BLaER1 treated with 17β-estradiol and CSF1 and Interleukin-3, amounts not matched to agents 10 nM and 100 nM (cell line): ENCODE measurements at regions not wholly inside any gene's neighbourhood (a gene's known extent, or its start where the extent isn't known, plus 50 kb on each side); places are given as distances from the start of the nearest gene placed in this dataset.

Experiments
- H3K27ac ChIP-seq, 11 experiments: shearing (Covaris generic); formaldehyde crosslinking; 2 replicates each; pipeline ENCODE4 v1.8.1; 2022
- H3K27me3 ChIP-seq, 11 experiments: shearing (Covaris generic); formaldehyde crosslinking; 2 replicates each; pipeline ENCODE4 v1.8.1; 2022
- H3K36me3 ChIP-seq, 11 experiments: shearing (Covaris generic); formaldehyde crosslinking; 2 replicates each; pipeline ENCODE4 v1.8.1; 2022
- H3K4me1 ChIP-seq, 10 experiments: shearing (Covaris generic); formaldehyde crosslinking; 2 replicates each; pipeline ENCODE4 v1.8.1; 2022
- H3K4me2 ChIP-seq, 11 experiments: shearing (Covaris generic); formaldehyde crosslinking; 2 replicates each; pipeline ENCODE4 v1.8.1; 2022
- H3K4me3 ChIP-seq, 10 experiments: shearing (Covaris generic); formaldehyde crosslinking; 2 replicates each; pipeline ENCODE4 v1.8.1; 2022
- H3K9ac ChIP-seq, 11 experiments: shearing (Covaris generic); formaldehyde crosslinking; 2 replicates each; pipeline ENCODE4 v1.8.1; 2022
- H3K9me3 ChIP-seq, 11 experiments: shearing (Covaris generic); formaldehyde crosslinking; replicated peaks in 1 of 11; 2 replicates each; pipeline ENCODE4 v1.8.1; 2022
- H4K20me1 ChIP-seq, 11 experiments: shearing (Covaris generic); formaldehyde crosslinking; 2 replicates each; pipeline ENCODE4 v1.8.1; 2022
- Cebpa-rat ChIP-seq, 11 experiments: shearing (Covaris generic); IDR thresholded peaks; 2 replicates each; pipeline ENCODE4 v1.8.1; 2022

DNA sequence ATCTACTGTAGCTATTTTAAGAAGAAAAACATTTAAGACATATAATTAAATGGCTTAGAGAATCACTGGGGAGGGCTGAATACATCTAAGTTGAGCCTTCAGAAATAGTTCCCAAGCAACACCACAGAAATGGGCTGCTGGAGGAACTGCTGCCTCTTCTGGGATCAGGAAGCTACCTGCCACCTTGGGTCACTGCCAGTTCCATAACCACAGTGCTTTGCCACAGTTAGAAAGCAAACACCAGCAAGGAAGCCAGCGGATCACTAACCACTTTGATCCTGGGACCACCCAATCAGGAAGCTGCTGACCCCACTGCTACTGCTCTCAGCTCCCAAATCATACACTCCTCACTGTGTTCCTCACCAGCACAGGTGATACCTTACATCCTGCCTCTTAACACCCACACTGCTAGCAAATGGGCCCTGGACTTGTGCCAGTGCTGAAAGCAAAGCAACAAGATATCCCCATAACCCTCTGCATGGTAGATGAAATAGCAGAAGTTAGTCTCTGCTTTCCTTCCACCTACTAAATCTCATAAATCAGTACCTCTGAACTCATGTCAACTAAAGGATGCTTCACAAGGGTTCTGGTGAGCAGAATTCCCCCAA is 346.9 kb downstream of the DEPDC1B start:
- H4K20me1 ChIP-seq, result no peaks in the 10 kb centered on the region
- no peak overlapping the region for H3K9ac ChIP-seq
- H3K36me3 ChIP-seq, result no peaks in the 10 kb centered on the region
- H3K27ac ChIP-seq, result no peak overlapping the region
- H3K4me1 ChIP-seq, result no peaks in the 10 kb centered on the region
- no peaks in the 10 kb centered on the region for H3K27me3 ChIP-seq
- no peak overlapping the region for H3K4me2 ChIP-seq
- no peak for TF ChIP-seq Cebpa-rat (IDR thresholded peaks at IDR 0.05)
- peaks cover 0 to 15% (median 6%) of the 10 kb centered on the region in 11 experiments; a peak in 8 of 22 replicates for H3K9me3 ChIP-seq
- H3K4me3 ChIP-seq, result no peak overlapping the region

- H3K9me3 ChIP-seq, result peaks cover 0 to 15% (median 6%) of the 10 kb centered on the region in 11 experiments; a peak in 8 of 22 replicates
- H3K4me3 ChIP-seq, result no peak overlapping the region
- no peak for TF ChIP-seq Cebpa-rat (IDR thresholded peaks at IDR 0.05)
- no peaks in the 10 kb centered on the region for H3K27me3 ChIP-seq
- no peaks in the 10 kb centered on the region for H3K4me1 ChIP-seq
- no peaks in the 10 kb centered on the region for H3K36me3 ChIP-seq
- H3K27ac ChIP-seq, result no peak overlapping the region
- H3K4me2 ChIP-seq, result no peak overlapping the region
- H4K20me1 ChIP-seq, result no peaks in the 10 kb centered on the region
- no peak overlapping the region for H3K9ac ChIP-seq
Measured at GRCh38 chr5:60350794-60351193, 349.2 kb downstream of the DEPDC1B start.

DNA sequence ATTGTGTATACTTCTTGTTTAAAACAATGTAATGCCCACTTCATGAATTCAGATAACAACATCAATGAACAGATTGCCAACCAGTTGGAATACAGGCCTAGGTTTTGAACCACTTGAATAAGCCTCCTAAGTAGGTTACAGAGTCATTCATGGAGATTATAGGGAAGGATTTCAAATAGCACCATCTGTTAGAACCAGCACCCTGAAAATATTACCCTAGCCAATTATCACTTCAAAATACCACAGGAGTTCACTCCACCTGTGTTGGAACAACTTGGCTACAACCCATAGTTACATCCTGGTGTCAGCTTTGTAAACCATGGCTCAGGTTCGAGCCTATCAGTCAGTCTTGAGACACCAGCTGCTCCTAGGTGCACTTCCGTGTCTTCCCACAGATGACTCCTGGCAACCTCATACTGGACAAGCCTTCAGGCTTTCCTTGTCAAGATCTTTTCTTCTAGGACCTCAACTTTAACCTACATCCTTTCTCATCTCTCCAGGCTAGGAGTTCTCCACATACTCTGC is 350.0 kb downstream of the DEPDC1B start:
- H3K9ac ChIP-seq, result no peak overlapping the region
- no peaks in the 10 kb centered on the region for H3K36me3 ChIP-seq
- no peak overlapping the region for H3K4me2 ChIP-seq
- TF ChIP-seq Cebpa-rat (IDR thresholded peaks at IDR 0.05), result no peak
- no peaks in the 10 kb centered on the region for H3K4me1 ChIP-seq
- no peak overlapping the region for H3K4me3 ChIP-seq
- no peak overlapping the region for H3K27ac ChIP-seq
- H3K9me3 ChIP-seq, result peaks cover 0 to 15% (median 6%) of the 10 kb centered on the region in 11 experiments; a peak in 8 of 22 replicates
- no peaks in the 10 kb centered on the region for H4K20me1 ChIP-seq
- no peaks in the 10 kb centered on the region for H3K27me3 ChIP-seq

DNA sequence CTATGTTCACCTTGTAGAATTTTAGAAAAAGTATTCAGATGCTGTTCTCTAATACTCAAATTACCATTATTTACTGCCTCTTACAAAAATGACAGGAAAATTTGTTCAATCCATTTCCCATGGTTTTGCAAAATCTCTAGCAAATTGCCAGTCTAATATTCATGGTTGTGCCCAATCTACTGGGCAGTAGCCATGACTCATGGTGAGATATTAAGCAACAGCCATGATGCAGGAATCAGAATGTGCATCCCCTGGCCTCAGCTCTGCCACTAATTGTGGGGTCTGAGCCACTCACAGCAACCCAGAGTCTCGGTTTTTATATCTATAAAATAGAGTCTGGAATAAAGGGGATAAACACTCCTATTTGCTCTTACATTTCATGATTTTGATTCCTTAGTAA is 353.6 kb downstream of the DEPDC1B start:
- Histone ChIP-seq H3K4me1 (no peaks in the 10 kb centered on the region), H3K27ac (no peak overlapping the region), H3K36me3 (no peaks in the 10 kb centered on the region), H3K4me2 (no peak overlapping the region), H3K27me3 (no peaks in the 10 kb centered on the region), H4K20me1 (no peaks in the 10 kb centered on the region), H3K4me3 (no peak overlapping the region), H3K9me3 (peaks cover 0 to 14% (median 6%) of the 10 kb centered on the region in 11 experiments; a peak in 8 of 22 replicates), H3K9ac (no peak overlapping the region)
- no peak for TF ChIP-seq Cebpa-rat (IDR thresholded peaks at IDR 0.05)

- no peak overlapping the region for H3K4me2 ChIP-seq
- H3K36me3 ChIP-seq, result no peaks in the 10 kb centered on the region
- H3K9me3 ChIP-seq, result no peaks in the 10 kb centered on the region
- H4K20me1 ChIP-seq, result no peaks in the 10 kb centered on the region
- H3K4me3 ChIP-seq, result no peak overlapping the region
- TF ChIP-seq Cebpa-rat (IDR thresholded peaks at IDR 0.05), result no peak
- no peaks in the 10 kb centered on the region for H3K27me3 ChIP-seq
- no peak overlapping the region for H3K9ac ChIP-seq
- H3K4me1 ChIP-seq, result peaks cover 0 to 8% (median 0%) of the 10 kb centered on the region in 10 experiments; a peak in 6 of 20 replicates
- no peak overlapping the region for H3K27ac ChIP-seq
Measured at GRCh38 chr5:60343102-60343501, 356.9 kb downstream of the DEPDC1B start.

GRCh38 chr5:60340965-60341471 is 358.9 kb downstream of the DEPDC1B start:
- no peak overlapping the region for H3K27ac ChIP-seq
- H3K27me3 ChIP-seq, result no peaks in the 10 kb centered on the region
- no peak overlapping the region for H3K9ac ChIP-seq
- no peaks in the 10 kb centered on the region for H4K20me1 ChIP-seq
- no peak for TF ChIP-seq Cebpa-rat (IDR thresholded peaks at IDR 0.05)
- H3K4me3 ChIP-seq, result no peak overlapping the region
- no peaks in the 10 kb centered on the region for H3K9me3 ChIP-seq
- H3K4me2 ChIP-seq, result no peak overlapping the region
- peaks cover 0 to 8% (median 0%) of the 10 kb centered on the region in 10 experiments; a peak in 6 of 20 replicates for H3K4me1 ChIP-seq
- no peaks in the 10 kb centered on the region for H3K36me3 ChIP-seq

GRCh38 chr5:60340326-60340725 is 359.6 kb downstream of the DEPDC1B start:
- Histone ChIP-seq H3K9ac (no peak overlapping the region), H3K4me3 (no peak overlapping the region), H3K9me3 (no peaks in the 10 kb centered on the region), H3K4me1 (peaks cover 0 to 8% (median 0%) of the 10 kb centered on the region in 10 experiments; a peak in 6 of 20 replicates), H3K4me2 (no peak overlapping the region), H3K27me3 (no peaks in the 10 kb centered on the region), H3K27ac (no peak overlapping the region), H4K20me1 (no peaks in the 10 kb centered on the region), H3K36me3 (no peaks in the 10 kb centered on the region)
- no peak for TF ChIP-seq Cebpa-rat (IDR thresholded peaks at IDR 0.05)

GRCh38 chr5:60339691-60340201 is 360.2 kb downstream of the DEPDC1B start:
- no peak overlapping the region for H3K9ac ChIP-seq
- H3K27me3 ChIP-seq, result no peaks in the 10 kb centered on the region
- TF ChIP-seq Cebpa-rat (IDR thresholded peaks at IDR 0.05), result no peak
- H3K4me2 ChIP-seq, result 0 out of 22 replicates have a peak overlapping the region, but pooled peaks of 1 of the 11 experiments have one; percentile 1
- no peaks in the 10 kb centered on the region for H4K20me1 ChIP-seq
- no peaks in the 10 kb centered on the region for H3K36me3 ChIP-seq
- no peak overlapping the region for H3K4me3 ChIP-seq
- H3K4me1 ChIP-seq, result peaks cover 0 to 8% (median 0%) of the 10 kb centered on the region in 10 experiments; a peak in 7 of 20 replicates
- H3K9me3 ChIP-seq, result no peaks in the 10 kb centered on the region
- no peak overlapping the region for H3K27ac ChIP-seq

- Histone ChIP-seq H3K27ac (no peak overlapping the region), H3K4me2 (no peak overlapping the region)
- no peak for TF ChIP-seq Cebpa-rat (IDR thresholded peaks at IDR 0.05)
Measured at GRCh38 chr5:60338846-60339245, 361.1 kb downstream of the DEPDC1B start.

More at GRCh38 chr5:60338846-60339245, 361.1 kb downstream of the DEPDC1B start:
- Histone ChIP-seq H4K20me1 (no peaks in the 10 kb centered on the region), H3K27me3 (no peaks in the 10 kb centered on the region), H3K4me3 (no peak overlapping the region), H3K36me3 (no peaks in the 10 kb centered on the region), H3K4me1 (peaks cover 0 to 10% (median 6%) of the 10 kb centered on the region in 10 experiments; a peak in 9 of 20 replicates), H3K9me3 (no peaks in the 10 kb centered on the region), H3K9ac (no peak overlapping the region)
